Fibroblast of villous mesenchyme (primary cell): ENCODE measurements at regions not wholly inside any gene's neighbourhood (a gene's known extent, or its start where the extent isn't known, plus 50 kb on each side); places are given as distances from the start of the nearest gene placed in this dataset.

ENCODE experiments used
- DNase-seq: peaks from one replicate; pipeline ENCODE4 v3.0.0-alpha.2; 2010; ENCODE audit warnings: low read depth
- H3K4me3 ChIP-seq: 2 replicates; pipeline ENCODE4 v1.5.1; 2011; ENCODE audit warnings: low read depth, mild to moderate bottlenecking, low read length
- TF ChIP-seq, protein P1 (sequence below): IDR thresholded peaks from 2 replicates; pipeline ENCODE4 v1.5.1; 2012; ENCODE audit warnings: low read depth, mild to moderate bottlenecking, low read length; ENCODE audit not compliant: insufficient read depth

DNA sequence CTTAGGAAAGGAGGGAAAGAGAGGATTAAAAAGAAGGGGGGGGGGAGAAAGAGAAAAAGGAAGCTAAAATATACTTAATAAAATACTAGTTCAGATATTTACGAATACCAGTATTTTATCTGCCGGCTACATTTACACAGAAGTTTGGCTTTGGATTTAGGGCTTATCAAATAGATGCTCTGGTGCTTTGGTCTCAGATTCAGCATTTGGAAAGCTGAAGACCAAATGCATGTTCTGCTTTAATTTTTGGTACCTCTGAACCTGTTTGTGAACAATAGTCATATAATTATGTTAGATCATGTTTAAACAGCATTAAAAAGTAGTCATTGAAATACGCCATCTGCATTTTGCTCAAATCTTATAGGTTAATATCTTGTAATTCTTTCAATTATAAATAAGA is 786.0 kb upstream of the CITED2 start:
- no peak for DNase-seq
- no peak overlapping the region for H3K4me3 ChIP-seq
- TF ChIP-seq, protein P1, sequence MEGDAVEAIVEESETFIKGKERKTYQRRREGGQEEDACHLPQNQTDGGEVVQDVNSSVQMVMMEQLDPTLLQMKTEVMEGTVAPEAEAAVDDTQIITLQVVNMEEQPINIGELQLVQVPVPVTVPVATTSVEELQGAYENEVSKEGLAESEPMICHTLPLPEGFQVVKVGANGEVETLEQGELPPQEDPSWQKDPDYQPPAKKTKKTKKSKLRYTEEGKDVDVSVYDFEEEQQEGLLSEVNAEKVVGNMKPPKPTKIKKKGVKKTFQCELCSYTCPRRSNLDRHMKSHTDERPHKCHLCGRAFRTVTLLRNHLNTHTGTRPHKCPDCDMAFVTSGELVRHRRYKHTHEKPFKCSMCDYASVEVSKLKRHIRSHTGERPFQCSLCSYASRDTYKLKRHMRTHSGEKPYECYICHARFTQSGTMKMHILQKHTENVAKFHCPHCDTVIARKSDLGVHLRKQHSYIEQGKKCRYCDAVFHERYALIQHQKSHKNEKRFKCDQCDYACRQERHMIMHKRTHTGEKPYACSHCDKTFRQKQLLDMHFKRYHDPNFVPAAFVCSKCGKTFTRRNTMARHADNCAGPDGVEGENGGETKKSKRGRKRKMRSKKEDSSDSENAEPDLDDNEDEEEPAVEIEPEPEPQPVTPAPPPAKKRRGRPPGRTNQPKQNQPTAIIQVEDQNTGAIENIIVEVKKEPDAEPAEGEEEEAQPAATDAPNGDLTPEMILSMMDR = no peak

DNA sequence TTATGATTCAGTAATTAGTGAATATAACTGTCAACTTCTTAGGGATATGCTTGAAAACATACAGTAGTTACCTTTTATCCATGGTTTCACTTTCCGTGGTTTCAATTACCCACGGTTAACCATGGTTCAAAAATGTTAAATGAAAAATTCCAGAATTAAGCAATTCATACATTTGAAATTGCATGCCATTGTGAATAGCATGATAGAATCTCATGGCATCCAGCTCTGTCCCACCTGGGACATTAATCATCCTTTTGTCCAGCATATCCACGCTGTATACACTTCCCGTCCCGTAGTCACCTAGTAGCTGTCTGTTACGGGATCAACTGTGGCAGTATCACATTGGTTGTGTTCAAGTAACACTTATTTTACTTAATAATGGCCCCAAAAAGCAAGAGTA is 781.7 kb upstream of the CITED2 start:
- TF ChIP-seq, protein P1 = no peak
- H3K4me3 ChIP-seq = no peak overlapping the region
- DNase-seq = no peak

DNA sequence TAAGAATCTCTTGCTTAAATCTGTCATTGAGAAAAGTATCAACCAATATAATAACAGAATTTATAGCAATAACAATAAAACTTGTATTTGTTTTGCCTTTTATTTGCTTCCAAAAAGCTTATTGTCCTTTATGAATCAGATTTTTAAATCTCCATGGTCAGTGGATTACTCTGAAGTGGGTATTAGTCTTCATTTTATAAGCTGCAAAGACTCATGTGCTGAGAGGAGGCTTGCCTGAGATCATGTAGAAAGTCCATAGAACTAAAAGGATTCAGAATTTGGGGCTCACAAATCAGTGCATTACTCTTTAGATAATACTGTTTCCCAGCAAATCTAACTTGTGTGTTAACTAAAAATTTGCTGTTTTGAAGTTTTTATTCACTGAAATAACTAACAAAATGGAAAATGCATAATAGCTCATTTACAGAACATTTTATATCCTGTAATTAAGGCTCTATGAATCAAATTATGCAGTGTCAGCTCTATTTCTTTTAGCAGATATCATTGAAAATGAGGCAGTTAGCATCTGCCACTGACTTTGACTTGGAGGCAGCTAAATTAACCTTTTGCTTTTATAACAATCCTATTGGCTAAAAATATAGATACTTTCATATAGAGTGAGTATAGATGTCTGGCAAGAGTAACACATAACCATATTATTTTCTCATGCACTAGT is 781.1 kb upstream of the CITED2 start:
- no peak overlapping the region for H3K4me3 ChIP-seq
- DNase-seq = no peak
- TF ChIP-seq, protein P1 = no peak

DNA sequence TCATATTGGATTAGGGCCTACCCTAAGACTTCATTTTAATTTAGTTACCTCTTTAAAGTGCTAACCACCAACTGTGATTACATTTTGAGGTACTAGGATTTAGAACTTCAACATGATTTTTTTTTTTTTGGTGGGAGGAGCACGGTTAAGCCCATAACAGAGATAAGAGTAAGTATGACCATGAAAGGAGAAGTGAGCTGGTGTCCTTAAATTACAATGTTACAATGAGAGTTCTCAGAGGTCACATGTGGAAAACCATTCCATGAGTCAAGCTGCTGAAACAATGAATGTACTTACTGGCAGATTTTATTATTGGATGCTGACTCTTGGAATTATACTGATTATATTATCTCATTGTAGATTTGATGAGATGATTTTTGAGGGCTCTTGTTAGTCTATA is 779.3 kb upstream of the CITED2 start:
- TF ChIP-seq, protein P1 = no peak
- DNase-seq = no peak
- H3K4me3 ChIP-seq = no peak overlapping the region

DNA sequence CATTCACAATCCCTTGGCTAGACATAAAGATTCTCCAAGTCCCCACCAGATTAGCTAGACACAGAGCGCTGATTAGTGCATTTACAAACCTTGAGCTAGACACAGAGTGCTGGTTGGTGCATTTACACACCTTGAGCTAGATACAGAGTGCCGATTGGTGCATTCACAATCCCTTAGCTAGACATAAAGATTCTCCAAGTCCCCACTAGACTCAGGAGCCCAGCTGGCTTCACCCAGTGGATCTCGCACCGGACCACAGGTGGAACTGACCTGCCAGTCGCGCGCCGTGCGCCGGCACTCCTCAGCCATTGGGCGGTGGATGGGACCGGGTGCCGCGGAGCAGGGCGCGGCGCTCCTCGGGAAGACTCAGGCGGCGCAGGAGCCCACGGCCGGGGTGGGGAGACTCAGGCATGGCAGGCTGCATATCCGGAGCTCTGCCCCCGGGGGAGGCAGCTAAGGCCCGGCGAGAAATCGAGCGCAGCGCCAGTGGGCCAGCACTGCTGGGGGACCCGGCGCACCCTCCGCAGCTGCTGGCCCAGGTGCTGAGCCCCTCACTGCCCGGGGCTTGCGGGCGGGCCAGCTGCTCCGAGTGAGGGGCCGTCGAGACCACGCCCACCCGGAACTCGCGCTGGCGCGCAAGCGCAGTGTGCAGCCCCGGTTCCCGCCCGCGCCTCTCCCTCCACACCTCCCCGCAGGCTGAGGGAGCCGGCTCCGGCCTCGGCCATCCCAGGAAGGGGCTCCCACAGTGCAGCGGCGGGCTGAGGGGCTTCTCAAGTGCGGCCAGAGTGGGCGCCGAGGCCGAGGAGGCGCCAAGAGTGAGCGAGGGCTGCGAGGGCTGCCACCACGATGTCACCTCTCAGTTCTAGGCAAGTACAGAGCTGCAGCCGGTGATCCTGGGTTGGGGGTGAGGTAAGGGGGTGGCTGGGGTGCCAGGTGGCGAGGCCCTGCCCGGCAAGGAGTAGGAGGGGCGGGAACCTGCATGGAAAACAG is 773.7 kb upstream of the CITED2 start:
- peak overlapping the region; percentile 80 for H3K4me3 ChIP-seq
- DNase-seq = peak; percentile 68

DNA sequence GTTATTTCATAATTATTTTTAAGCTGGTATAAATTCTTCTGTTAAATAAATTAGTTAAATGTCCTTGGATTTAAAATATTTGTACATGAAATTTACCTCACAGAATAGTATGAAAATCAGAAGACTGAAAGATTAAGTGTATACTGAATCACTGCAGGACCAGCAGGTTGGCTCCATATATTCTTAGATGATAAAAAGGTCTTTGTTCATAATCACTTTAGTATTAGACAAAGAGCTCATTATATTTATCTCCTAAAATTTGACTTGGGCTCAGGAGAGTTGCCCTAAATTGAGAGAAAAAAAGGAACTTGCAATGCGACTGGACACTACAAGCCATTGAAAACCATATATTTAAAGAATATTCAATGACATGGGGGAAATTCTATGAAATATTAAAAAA is 766.4 kb upstream of the CITED2 start:
- no peak overlapping the region for H3K4me3 ChIP-seq
- TF ChIP-seq, protein P1 = no peak
- DNase-seq = no peak

DNA sequence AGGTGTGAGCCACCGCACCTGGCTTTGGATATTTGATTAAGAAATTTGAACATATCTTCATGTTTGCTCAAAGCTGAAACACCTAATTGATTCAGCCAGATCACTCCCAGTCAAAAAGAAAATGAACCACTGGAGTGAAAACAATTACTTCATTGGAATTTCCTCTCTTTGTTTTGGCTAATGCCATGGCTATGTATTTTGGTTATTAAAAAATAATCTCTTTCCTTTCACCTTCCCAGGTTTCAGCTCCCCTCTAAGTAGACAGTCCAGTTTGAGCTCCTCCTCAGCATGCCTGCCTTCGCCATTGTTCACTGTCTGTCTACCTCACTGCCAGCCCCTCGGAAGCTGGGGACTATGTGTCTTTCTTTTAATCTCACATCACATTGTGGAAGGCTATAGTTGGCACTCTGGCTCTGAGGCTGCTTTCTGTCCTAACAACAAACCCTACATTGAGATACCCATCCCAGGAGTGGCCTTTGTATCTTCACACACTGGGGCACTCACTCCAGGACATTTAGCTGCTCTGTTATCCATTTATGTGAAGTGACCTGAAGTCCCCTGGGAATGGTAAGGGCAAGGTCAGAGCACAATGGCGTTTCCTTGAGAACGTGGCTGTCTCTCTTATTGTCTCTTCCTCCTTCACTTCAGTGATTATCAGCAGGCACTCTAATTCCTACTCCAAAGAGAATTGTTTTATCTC is 764.0 kb upstream of the CITED2 start:
- TF ChIP-seq, protein P1 = no peak
- DNase-seq = no peak
- no peak overlapping the region for H3K4me3 ChIP-seq
